ENCODE measurements at regions not wholly inside any gene's neighbourhood (a gene's known extent, or its start where the extent isn't known, plus 50 kb on each side); places are given as distances from the start of the nearest gene placed in this dataset.

DNA sequence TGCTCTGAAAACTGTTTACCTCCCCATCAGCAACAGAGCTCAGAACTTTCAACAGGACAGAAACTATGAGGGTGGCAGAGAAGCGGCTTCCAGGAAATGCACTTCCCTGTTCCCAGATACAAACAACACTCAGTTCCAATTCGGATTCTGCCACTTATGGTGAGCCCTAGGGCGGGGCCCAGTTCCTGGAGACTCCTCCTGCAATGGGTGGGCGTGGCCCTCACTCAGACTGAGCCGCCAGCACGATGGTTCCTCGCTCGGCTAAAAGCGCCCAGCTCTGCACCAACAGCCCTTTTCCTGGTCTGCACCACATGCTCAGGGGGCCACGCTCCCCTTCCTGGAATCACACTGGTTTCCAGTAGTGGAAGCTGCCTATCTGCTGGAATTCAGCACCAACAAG is 314.1 kb downstream of the CTTN start:
- TF ChIP-seq, protein P1, sequence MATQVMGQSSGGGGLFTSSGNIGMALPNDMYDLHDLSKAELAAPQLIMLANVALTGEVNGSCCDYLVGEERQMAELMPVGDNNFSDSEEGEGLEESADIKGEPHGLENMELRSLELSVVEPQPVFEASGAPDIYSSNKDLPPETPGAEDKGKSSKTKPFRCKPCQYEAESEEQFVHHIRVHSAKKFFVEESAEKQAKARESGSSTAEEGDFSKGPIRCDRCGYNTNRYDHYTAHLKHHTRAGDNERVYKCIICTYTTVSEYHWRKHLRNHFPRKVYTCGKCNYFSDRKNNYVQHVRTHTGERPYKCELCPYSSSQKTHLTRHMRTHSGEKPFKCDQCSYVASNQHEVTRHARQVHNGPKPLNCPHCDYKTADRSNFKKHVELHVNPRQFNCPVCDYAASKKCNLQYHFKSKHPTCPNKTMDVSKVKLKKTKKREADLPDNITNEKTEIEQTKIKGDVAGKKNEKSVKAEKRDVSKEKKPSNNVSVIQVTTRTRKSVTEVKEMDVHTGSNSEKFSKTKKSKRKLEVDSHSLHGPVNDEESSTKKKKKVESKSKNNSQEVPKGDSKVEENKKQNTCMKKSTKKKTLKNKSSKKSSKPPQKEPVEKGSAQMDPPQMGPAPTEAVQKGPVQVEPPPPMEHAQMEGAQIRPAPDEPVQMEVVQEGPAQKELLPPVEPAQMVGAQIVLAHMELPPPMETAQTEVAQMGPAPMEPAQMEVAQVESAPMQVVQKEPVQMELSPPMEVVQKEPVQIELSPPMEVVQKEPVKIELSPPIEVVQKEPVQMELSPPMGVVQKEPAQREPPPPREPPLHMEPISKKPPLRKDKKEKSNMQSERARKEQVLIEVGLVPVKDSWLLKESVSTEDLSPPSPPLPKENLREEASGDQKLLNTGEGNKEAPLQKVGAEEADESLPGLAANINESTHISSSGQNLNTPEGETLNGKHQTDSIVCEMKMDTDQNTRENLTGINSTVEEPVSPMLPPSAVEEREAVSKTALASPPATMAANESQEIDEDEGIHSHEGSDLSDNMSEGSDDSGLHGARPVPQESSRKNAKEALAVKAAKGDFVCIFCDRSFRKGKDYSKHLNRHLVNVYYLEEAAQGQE (IDR thresholded peaks at IDR 0.05): no peak
- TF ChIP-seq, protein P2, sequence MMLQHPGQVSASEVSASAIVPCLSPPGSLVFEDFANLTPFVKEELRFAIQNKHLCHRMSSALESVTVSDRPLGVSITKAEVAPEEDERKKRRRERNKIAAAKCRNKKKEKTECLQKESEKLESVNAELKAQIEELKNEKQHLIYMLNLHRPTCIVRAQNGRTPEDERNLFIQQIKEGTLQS (IDR thresholded peaks at IDR 0.05): no peak
- TF ChIP-seq, protein P3, sequence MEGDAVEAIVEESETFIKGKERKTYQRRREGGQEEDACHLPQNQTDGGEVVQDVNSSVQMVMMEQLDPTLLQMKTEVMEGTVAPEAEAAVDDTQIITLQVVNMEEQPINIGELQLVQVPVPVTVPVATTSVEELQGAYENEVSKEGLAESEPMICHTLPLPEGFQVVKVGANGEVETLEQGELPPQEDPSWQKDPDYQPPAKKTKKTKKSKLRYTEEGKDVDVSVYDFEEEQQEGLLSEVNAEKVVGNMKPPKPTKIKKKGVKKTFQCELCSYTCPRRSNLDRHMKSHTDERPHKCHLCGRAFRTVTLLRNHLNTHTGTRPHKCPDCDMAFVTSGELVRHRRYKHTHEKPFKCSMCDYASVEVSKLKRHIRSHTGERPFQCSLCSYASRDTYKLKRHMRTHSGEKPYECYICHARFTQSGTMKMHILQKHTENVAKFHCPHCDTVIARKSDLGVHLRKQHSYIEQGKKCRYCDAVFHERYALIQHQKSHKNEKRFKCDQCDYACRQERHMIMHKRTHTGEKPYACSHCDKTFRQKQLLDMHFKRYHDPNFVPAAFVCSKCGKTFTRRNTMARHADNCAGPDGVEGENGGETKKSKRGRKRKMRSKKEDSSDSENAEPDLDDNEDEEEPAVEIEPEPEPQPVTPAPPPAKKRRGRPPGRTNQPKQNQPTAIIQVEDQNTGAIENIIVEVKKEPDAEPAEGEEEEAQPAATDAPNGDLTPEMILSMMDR (IDR thresholded peaks at IDR 0.05; ENCODE audit: low read depth, low read length, missing input control): no peak
- TF ChIP-seq GABPA (IDR thresholded peaks at IDR 0.05 in 1 of 2, conservative IDR thresholded peaks at IDR 0.05 in 1 of 2): no peak
- no peak for TF ChIP-seq RAD21 (IDR thresholded peaks at IDR 0.05)
- TF ChIP-seq TAF1 (conservative IDR thresholded peaks at IDR 0.05): no peak
- TF ChIP-seq SP1 (IDR thresholded peaks at IDR 0.05): no peak
- TF ChIP-seq YY1 (IDR thresholded peaks at IDR 0.05): no peak
- TF ChIP-seq FOXA1 (IDR thresholded peaks at IDR 0.05): no peak
- no peak for TF ChIP-seq HNF4G (IDR thresholded peaks at IDR 0.05)

Measured in liver (tissue), 3 donors.